ENCODE measurements at regions not wholly inside any gene's neighbourhood (a gene's known extent, or its start where the extent isn't known, plus 50 kb on each side); places are given as distances from the start of the nearest gene placed in this dataset.

DNA sequence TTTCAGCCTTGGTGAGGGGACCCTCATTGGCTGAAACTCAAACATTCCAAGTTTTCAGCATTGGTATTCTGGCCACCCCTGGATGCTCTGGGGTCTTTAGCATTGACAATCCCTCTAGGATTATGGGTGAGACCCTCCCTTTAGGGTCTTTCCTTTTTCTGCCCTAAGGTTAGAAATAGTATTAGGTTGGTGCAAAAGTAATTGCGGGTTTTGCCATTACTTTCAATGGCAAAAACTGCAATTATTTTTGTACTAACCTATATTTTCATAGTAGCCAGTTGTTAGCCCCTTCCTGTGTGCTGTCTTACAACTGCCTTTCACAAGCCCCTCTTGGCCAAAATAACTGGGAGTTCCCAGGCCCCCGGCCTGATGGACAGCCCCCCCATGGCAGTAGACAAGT lies 648.4 kb downstream of the PTPRU start:
- no peak for DNase-seq (ENCODE audit: low read depth)
- no peak overlapping the region for H3K4me3 ChIP-seq (ENCODE audit: low read depth, low read length)
- no peak for TF ChIP-seq MYC (IDR thresholded peaks at IDR 0.05; ENCODE audit: low read depth, low read length)
- TF ChIP-seq, protein P1, sequence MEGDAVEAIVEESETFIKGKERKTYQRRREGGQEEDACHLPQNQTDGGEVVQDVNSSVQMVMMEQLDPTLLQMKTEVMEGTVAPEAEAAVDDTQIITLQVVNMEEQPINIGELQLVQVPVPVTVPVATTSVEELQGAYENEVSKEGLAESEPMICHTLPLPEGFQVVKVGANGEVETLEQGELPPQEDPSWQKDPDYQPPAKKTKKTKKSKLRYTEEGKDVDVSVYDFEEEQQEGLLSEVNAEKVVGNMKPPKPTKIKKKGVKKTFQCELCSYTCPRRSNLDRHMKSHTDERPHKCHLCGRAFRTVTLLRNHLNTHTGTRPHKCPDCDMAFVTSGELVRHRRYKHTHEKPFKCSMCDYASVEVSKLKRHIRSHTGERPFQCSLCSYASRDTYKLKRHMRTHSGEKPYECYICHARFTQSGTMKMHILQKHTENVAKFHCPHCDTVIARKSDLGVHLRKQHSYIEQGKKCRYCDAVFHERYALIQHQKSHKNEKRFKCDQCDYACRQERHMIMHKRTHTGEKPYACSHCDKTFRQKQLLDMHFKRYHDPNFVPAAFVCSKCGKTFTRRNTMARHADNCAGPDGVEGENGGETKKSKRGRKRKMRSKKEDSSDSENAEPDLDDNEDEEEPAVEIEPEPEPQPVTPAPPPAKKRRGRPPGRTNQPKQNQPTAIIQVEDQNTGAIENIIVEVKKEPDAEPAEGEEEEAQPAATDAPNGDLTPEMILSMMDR (IDR thresholded peaks at IDR 0.05; ENCODE audit: low read depth, low read length) = no peak
- no peak for TF ChIP-seq POLR2A (IDR thresholded peaks at IDR 0.05; ENCODE audit: extremely low read depth, insufficient read length)
- TF ChIP-seq, protein P2, sequence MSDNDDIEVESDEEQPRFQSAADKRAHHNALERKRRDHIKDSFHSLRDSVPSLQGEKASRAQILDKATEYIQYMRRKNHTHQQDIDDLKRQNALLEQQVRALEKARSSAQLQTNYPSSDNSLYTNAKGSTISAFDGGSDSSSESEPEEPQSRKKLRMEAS (IDR thresholded peaks at IDR 0.05; ENCODE audit: low read depth, low read length) = no peak

DNA sequence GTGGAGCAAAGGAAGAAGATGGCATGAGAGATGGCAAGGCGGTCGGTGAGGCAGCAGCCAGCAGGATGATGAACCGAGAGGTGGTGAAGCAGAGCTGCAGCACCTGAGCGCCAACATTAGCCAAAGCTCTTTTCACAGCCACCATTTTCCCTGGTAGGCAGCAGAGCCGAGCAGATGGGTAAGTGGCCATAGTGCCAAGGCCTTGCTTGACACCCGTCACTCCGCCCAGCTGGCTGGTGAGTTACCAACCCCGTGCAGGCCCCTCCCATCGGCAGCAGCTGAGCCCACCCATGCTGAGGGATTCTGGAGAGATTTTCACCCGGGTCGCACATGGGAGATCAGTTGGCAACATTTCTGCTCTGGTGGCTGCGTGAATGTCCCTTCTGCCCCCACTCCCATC lies 647.7 kb downstream of the PTPRU start:
- TF ChIP-seq, protein P1 (IDR thresholded peaks at IDR 0.05; ENCODE audit: low read depth, low read length) = no peak
- TF ChIP-seq, protein P2 (IDR thresholded peaks at IDR 0.05; ENCODE audit: low read depth, low read length) = no peak
- TF ChIP-seq MYC (IDR thresholded peaks at IDR 0.05; ENCODE audit: low read depth, low read length) = no peak
- H3K4me3 ChIP-seq (ENCODE audit: low read depth, low read length) = no peak overlapping the region
- DNase-seq (ENCODE audit: low read depth) = no peak

DNA sequence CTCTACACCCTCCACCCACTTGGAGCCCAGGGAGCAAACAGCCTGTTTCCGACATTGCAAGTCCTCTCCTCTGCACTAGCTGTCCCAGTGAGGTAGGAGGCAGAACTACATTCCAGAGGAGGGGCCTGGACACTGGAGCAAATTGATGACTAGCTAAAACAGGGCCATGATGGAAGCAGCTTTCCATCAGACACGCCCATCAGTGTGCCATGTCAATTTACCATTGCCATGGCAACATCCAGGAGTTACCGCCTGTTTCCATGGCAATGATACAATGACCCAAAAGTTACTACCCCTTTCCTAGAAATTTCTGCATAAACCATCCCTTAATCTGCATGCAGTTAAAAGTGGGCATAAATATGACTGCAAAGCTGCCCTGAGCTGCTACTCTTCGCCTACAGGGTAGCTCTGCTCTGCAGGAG lies 647.1 kb downstream of the PTPRU start:
- DNase-seq (ENCODE audit: low read depth) = no peak
- TF ChIP-seq, protein P1 (IDR thresholded peaks at IDR 0.05; ENCODE audit: low read depth, low read length) = no peak
- TF ChIP-seq POLR2A (IDR thresholded peaks at IDR 0.05; ENCODE audit: extremely low read depth, insufficient read length) = no peak
- TF ChIP-seq MYC (IDR thresholded peaks at IDR 0.05; ENCODE audit: low read depth, low read length) = no peak
- TF ChIP-seq, protein P2 (IDR thresholded peaks at IDR 0.05; ENCODE audit: low read depth, low read length) = no peak
- no peak overlapping the region for H3K4me3 ChIP-seq (ENCODE audit: low read depth, low read length)

DNA sequence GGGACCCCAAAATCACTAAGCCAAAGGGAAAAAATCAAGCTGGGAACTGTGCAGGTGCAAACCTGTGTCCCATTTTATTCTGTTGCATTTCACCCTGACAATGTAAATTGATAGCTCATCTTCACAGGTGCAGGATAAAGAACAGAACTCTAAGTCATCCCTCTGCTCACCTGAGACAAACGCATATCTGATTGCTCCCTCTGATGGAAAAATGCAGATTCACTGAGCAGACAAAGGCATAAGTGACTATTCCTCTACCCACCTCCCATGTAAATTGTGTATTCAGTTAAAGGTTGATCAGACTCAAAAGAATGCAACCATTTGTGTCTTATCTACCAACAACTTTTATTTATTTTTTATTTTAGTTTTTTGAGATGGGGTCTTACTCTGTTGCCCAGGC lies 644.2 kb downstream of the PTPRU start:
- DNase-seq (ENCODE audit: low read depth) = no peak
- H3K4me3 ChIP-seq (ENCODE audit: low read depth, low read length) = no peak overlapping the region
- TF ChIP-seq, protein P1 (IDR thresholded peaks at IDR 0.05; ENCODE audit: low read depth, low read length) = no peak
- no peak for TF ChIP-seq MYC (IDR thresholded peaks at IDR 0.05; ENCODE audit: low read depth, low read length)
- TF ChIP-seq POLR2A (IDR thresholded peaks at IDR 0.05; ENCODE audit: extremely low read depth, insufficient read length) = no peak
- TF ChIP-seq, protein P2 (IDR thresholded peaks at IDR 0.05; ENCODE audit: low read depth, low read length) = no peak

DNA sequence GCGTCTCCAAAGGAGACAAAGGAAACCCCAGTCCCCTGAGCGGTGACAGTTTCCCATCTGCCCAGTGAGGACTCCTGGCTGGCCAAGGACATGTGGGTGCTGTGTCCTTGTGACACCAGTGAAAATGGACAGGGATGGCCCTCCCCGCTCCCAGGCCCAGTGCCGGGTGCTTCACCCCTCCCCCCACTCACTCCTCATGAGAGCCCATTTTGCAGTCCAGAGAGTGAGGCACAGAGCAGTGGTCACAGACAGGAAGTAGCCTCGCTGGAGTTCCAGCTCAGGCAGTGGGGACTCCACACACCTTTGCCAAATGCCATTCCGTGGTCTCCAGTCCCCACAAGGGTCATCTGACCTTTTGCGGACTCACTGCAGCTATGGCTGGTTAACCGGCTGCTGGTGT lies 642.9 kb downstream of the PTPRU start:
- no peak for DNase-seq (ENCODE audit: low read depth)
- TF ChIP-seq, protein P2 (IDR thresholded peaks at IDR 0.05; ENCODE audit: low read depth, low read length) = no peak
- TF ChIP-seq MYC (IDR thresholded peaks at IDR 0.05; ENCODE audit: low read depth, low read length) (no peak), POLR2A (IDR thresholded peaks at IDR 0.05; ENCODE audit: extremely low read depth, insufficient read length) (no peak)
- TF ChIP-seq, protein P1 (IDR thresholded peaks at IDR 0.05; ENCODE audit: low read depth, low read length) = no peak
- H3K4me3 ChIP-seq (ENCODE audit: low read depth, low read length) = no peak overlapping the region

DNA sequence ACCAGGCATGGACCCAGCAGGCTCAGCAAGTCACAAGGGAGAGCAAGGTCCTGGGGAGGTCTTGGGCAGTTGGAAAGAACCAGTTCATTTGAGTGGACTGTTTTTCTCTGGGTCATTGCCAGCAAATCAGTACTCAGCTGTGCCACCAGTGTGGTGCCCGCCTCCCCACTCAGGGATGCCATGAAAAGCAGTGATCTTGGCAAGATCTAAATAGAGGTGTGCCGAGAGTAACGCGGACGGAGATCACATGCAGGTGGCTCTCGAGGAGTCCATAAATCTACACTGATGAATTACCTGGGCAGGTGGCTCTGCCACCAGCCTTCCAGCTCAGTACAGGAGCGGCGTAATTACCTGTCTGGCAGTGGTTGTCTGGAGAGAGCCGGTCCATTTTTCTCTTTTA lies 642.2 kb downstream of the PTPRU start:
- H3K4me3 ChIP-seq (ENCODE audit: low read depth, low read length) = no peak overlapping the region
- no peak for DNase-seq (ENCODE audit: low read depth)
- TF ChIP-seq MYC (IDR thresholded peaks at IDR 0.05; ENCODE audit: low read depth, low read length) (no peak), POLR2A (IDR thresholded peaks at IDR 0.05; ENCODE audit: extremely low read depth, insufficient read length) (no peak)
- TF ChIP-seq, protein P2 (IDR thresholded peaks at IDR 0.05; ENCODE audit: low read depth, low read length) = no peak
- TF ChIP-seq, protein P1 (IDR thresholded peaks at IDR 0.05; ENCODE audit: low read depth, low read length) = no peak

Measured in NB4 (cell line).